HCT116 (cell line): ENCODE measurements at regions not wholly inside any gene's neighbourhood (a gene's known extent, or its start where the extent isn't known, plus 50 kb on each side); places are given as distances from the start of the nearest gene placed in this dataset.

Experiments used
- ATAC-seq: fragments of 200-7000 bp; cut with Tn5 transposase; 2 replicates; pipeline ENCODE4 v1.9.1; 2020; ENCODE audit warnings: mild to moderate bottlenecking, moderate library complexity
- BruUV-seq: library from RNA; stranded (reverse); fragments of 400-500 nt; replicated peaks from 2 replicates; lab custom pipeline; 2021; lab: Mats Ljungman, UMichigan
- CTCF ChIA-PET: fragments of 300-600 bp; sonication (Branson Sonifier 250); formaldehyde crosslinking; loops from one replicate; lab custom pipeline; 2021; ENCODE audit warnings: antibody characterized with exemption; lab: Charles Lee
- POLR2A ChIA-PET: fragments of 300-600, 350-600 bp; sonication (Branson Sonifier 250); formaldehyde crosslinking; loops from one replicate; lab custom pipeline; 2021; ENCODE audit warnings: antibody characterized with exemption; lab: Charles Lee
- RAD21 ChIA-PET, 2 experiments: fragments of 300-600 bp; sonication (Branson Sonifier 250); formaldehyde crosslinking; loops; one replicate each; lab custom pipeline; 2023; ENCODE audit warnings: low total read pairs in 2 of 2; ENCODE audit not compliant: uncharacterized antibody in 2 of 2, unreplicated experiment in 2 of 2, low non-redundant PET in 1 of 2; lab: Charles Lee
- DNase-seq: peaks from one replicate; pipeline ENCODE4 v3.0.0-alpha.2; 2010; ENCODE audit warnings: low read depth, low spot score
- H2AFZ ChIP-seq: fragments of 200-600 bp; shearing (Covaris generic), sonication (generic); 2 replicates; pipeline ENCODE4 v1.6.1; 2017; ENCODE audit warnings: low read depth, mixed run types, mixed read lengths, antibody characterized with exemption, low read length; ENCODE audit not compliant: poor library complexity, severe bottlenecking
- H3K27ac ChIP-seq: 2 replicates; pipeline ENCODE4 v1.5.1; 2012; ENCODE audit warnings: low read depth, low read length
- H3K27me3 ChIP-seq: fragments of 200-600 bp; sonication (generic); 2 replicates; pipeline ENCODE4 v1.6.1; 2016; ENCODE audit warnings: mixed run types, low read length, mixed read lengths; ENCODE audit not compliant: insufficient read depth
- H3K36me3 ChIP-seq, 2 experiments: fragments of 200-500 bp in 1 of 2; fragments of 200-600 bp in 1 of 2; sonication (Bioruptor generic) in 1 of 2; sonication (generic) in 1 of 2; 2 replicates each; pipeline versions ENCODE4 v1.5.1 to v1.6.1; 2014 to 2016; ENCODE audit warnings: low read length in 2 of 2, inconsistent platforms in 1 of 2, mixed read lengths in 1 of 2, mixed run types in 1 of 2; ENCODE audit not compliant: insufficient read depth in 2 of 2, control insufficient read depth in 1 of 2
- H3K4me1 ChIP-seq, 2 experiments: fragments of 200-600 bp in 1 of 2; sonication (generic) in 1 of 2; 2 replicates each; pipeline versions ENCODE4 v1.5.1 to v1.6.1; 2012 to 2017; ENCODE audit warnings: low read length in 2 of 2, inconsistent platforms in 1 of 2, mild to moderate bottlenecking in 1 of 2, mixed read lengths in 1 of 2, mixed run types in 1 of 2, moderate library complexity in 1 of 2; ENCODE audit not compliant: insufficient read depth in 2 of 2, control insufficient read depth in 1 of 2
- H3K4me2 ChIP-seq: fragments of 200-600 bp; sonication (generic); 2 replicates; pipeline ENCODE4 v1.6.1; 2017; ENCODE audit warnings: mixed run types, low read length, mixed read lengths
- H3K4me3 ChIP-seq, 2 experiments: fragments of 200-600 bp in 1 of 2; sonication (generic) in 1 of 2; replicated peaks in 1 of 2; 2 replicates each; pipeline ENCODE4 v1.5.1; 2011 to 2016; ENCODE audit warnings: low read length in 2 of 2, control low read depth in 1 of 2, low read depth in 1 of 2, mild to moderate bottlenecking in 1 of 2, mixed read lengths in 1 of 2, mixed run types in 1 of 2
- H3K79me2 ChIP-seq: fragments of 200-600 bp; sonication (generic); 2 replicates; pipeline ENCODE4 v1.6.1; 2017; ENCODE audit warnings: mild to moderate bottlenecking, mixed run types, low read length, moderate library complexity, mixed read lengths; ENCODE audit not compliant: insufficient read depth
- H3K9ac ChIP-seq: fragments of 200-600 bp; sonication (generic); 2 replicates; pipeline ENCODE4 v1.6.1; 2016; ENCODE audit warnings: low read length, mixed read lengths
- H3K9me2 ChIP-seq: fragments of 200-600 bp; sonication (generic), shearing (Covaris generic); 2 replicates; pipeline ENCODE4 v1.6.1; 2017; ENCODE audit warnings: mixed run types, mild to moderate bottlenecking, moderate library complexity; ENCODE audit not compliant: insufficient read depth
- H3K9me3 ChIP-seq, 2 experiments: fragments of 200-500 bp in 1 of 2; fragments of 200-600 bp in 1 of 2; sonication (Bioruptor generic) in 1 of 2; sonication (generic) in 1 of 2; 2 replicates each; pipeline ENCODE4 v1.6.1; 2014 to 2017; ENCODE audit warnings: low read length in 2 of 2, mixed read lengths in 2 of 2, inconsistent platforms in 1 of 2, low read depth in 1 of 2, mild to moderate bottlenecking in 1 of 2, mixed run types in 1 of 2, moderate library complexity in 1 of 2; ENCODE audit not compliant: control insufficient read depth in 1 of 2, insufficient read depth in 1 of 2
- H4K20me1 ChIP-seq: fragments of 200-600 bp; sonication (generic), shearing (Covaris generic); 2 replicates; pipeline ENCODE4 v1.6.1; 2017; ENCODE audit warnings: mixed run types, mild to moderate bottlenecking, moderate library complexity; ENCODE audit not compliant: insufficient read depth
- CEBPB ChIP-seq: IDR thresholded peaks from 2 replicates; pipeline ENCODE4 v1.6.1; 2012; ENCODE audit warnings: low read depth
- EGR1 ChIP-seq: IDR thresholded peaks from 2 replicates; pipeline ENCODE4 v1.6.1; 2012; ENCODE audit warnings: low read depth
- ELF1 ChIP-seq: IDR thresholded peaks from 2 replicates; pipeline ENCODE4 v1.6.1; 2012; ENCODE audit warnings: low read depth, borderline replicate concordance
- EZH2phosphoT487 ChIP-seq: fragments of 200-600 bp; IDR thresholded peaks from 2 replicates; pipeline ENCODE4 v1.6.1; 2018; ENCODE audit warnings: antibody characterized with exemption, borderline replicate concordance
- POLR2A ChIP-seq: IDR thresholded peaks from 2 replicates; pipeline ENCODE4 v1.7.0; 2011; ENCODE audit warnings: borderline replicate concordance; ENCODE audit not compliant: insufficient read depth, insufficient read length; ENCODE audit errors: extremely low read depth
- YY1 ChIP-seq: IDR thresholded peaks from 2 replicates; pipeline ENCODE4 v1.6.1; 2011; ENCODE audit warnings: low read length, low read depth, moderate library complexity, mild to moderate bottlenecking; ENCODE audit not compliant: insufficient replicate concordance; ENCODE audit errors: extremely low read depth
- ZNF274 ChIP-seq: fragments of 200-500 bp; sonication (Bioruptor generic); IDR thresholded peaks from 2 replicates; pipeline ENCODE4 v1.6.1; 2014; ENCODE audit warnings: mild to moderate bottlenecking, low read depth, low read length, inconsistent platforms
- intact Hi-C: fragments of 100-400 bp; cut with micrococcal nuclease; formaldehyde crosslinking; loops from 2 replicates; pipeline ENCODE4 v1.10.0; 2022
- TF ChIP-seq, protein P1 (sequence below): IDR thresholded peaks from 2 replicates; pipeline ENCODE4 v1.6.1; 2012; ENCODE audit warnings: low read depth
- TF ChIP-seq, protein P2 (sequence below): IDR thresholded peaks from 2 replicates; pipeline ENCODE4 v1.6.1; 2012

DNA sequence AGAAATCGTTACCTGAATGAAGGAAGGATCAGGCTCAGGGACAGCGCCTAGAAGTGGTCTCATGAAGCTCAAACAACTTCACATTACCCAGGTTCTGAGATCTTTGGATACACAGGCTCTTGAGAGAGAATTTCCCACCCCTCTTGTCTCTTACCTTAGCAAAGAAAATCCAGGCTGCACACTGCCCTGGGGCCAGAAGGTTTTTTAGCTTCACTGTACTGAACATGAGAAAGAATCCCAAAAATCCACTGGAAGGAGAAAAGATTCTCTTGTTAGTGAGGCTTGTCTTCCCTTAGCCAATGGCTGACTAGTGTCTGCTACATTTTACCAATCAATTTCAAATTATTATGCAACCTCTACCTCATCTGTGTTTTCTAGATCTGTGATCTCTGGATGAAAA, 101.0 kb upstream of the RIOK3 start:
- ATAC-seq (no peak), DNase-seq (no peak)
- H3K36me3 ChIP-seq: 0 out of 4 replicates have a peak, but pooled peaks cover 0 to 3% of the 10 kb centered on the region in 2 experiments
- H3K9me2 ChIP-seq: no peaks in the 10 kb centered on the region
- intact Hi-C loops: no loop called here
- ChIA-PET POLR2A (no interaction called here), RAD21 (no interaction called here), CTCF (no interaction called here)
- no peak overlapping the region for H3K4me2 ChIP-seq
- H2AFZ ChIP-seq: no peak overlapping the region
- no peaks in the 10 kb centered on the region for H4K20me1 ChIP-seq
- no peak overlapping the region for H3K9ac ChIP-seq
- H3K27ac ChIP-seq: no peak overlapping the region
- TF ChIP-seq, protein P1, sequence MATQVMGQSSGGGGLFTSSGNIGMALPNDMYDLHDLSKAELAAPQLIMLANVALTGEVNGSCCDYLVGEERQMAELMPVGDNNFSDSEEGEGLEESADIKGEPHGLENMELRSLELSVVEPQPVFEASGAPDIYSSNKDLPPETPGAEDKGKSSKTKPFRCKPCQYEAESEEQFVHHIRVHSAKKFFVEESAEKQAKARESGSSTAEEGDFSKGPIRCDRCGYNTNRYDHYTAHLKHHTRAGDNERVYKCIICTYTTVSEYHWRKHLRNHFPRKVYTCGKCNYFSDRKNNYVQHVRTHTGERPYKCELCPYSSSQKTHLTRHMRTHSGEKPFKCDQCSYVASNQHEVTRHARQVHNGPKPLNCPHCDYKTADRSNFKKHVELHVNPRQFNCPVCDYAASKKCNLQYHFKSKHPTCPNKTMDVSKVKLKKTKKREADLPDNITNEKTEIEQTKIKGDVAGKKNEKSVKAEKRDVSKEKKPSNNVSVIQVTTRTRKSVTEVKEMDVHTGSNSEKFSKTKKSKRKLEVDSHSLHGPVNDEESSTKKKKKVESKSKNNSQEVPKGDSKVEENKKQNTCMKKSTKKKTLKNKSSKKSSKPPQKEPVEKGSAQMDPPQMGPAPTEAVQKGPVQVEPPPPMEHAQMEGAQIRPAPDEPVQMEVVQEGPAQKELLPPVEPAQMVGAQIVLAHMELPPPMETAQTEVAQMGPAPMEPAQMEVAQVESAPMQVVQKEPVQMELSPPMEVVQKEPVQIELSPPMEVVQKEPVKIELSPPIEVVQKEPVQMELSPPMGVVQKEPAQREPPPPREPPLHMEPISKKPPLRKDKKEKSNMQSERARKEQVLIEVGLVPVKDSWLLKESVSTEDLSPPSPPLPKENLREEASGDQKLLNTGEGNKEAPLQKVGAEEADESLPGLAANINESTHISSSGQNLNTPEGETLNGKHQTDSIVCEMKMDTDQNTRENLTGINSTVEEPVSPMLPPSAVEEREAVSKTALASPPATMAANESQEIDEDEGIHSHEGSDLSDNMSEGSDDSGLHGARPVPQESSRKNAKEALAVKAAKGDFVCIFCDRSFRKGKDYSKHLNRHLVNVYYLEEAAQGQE: no peak
- TF ChIP-seq CEBPB: no peak
- TF ChIP-seq POLR2A: no peak
- no peak for TF ChIP-seq ZNF274
- no peak for TF ChIP-seq EZH2phosphoT487
- no peaks in the 10 kb centered on the region for H3K27me3 ChIP-seq
- H3K4me1 ChIP-seq: peaks cover 0 to 7% of the 10 kb centered on the region in 2 experiments; a peak in 1 of 4 replicates
- no peaks in the 10 kb centered on the region for H3K9me3 ChIP-seq
- no peak overlapping the region for H3K4me3 ChIP-seq
- no TSS peak for BruUV-seq
- no peaks in the 10 kb centered on the region for H3K79me2 ChIP-seq

DNA sequence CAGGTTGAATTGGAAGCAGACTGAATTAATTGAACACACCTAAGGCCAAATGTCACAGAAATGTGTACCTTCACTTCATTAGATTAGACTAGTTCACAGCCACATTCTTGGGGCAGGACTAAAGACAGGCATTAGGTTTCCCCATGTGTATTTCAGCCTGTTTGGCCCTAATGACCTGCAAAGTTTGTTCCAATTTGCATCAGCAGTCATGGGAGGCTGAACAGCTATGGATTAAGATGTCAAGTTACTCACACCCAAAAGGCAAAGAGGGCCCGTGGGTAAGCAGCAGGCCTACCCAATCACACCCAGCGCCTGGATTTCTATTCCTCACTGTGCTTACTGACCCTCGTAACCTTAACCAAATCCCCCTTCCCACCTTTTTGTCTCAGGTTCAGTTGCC, 99.6 kb upstream of the RIOK3 start:
- no peaks in the 10 kb centered on the region for H4K20me1 ChIP-seq
- CTCF ChIA-PET: no interaction called here
- H3K79me2 ChIP-seq: no peaks in the 10 kb centered on the region
- ATAC-seq: no peak
- H3K9me3 ChIP-seq: no peaks in the 10 kb centered on the region
- no TSS peak for BruUV-seq
- peaks cover 0 to 7% of the 10 kb centered on the region in 2 experiments; a peak in 1 of 4 replicates for H3K4me1 ChIP-seq
- no peak overlapping the region for H3K9ac ChIP-seq
- H2AFZ ChIP-seq: no peak overlapping the region
- intact Hi-C loops: no loop called here
- no peak for DNase-seq
- no peak overlapping the region for H3K4me3 ChIP-seq
- RAD21 ChIA-PET: no interaction called here
- 0 out of 4 replicates have a peak, but pooled peaks cover 0 to 3% of the 10 kb centered on the region in 2 experiments for H3K36me3 ChIP-seq
- H3K4me2 ChIP-seq: no peak overlapping the region
- H3K27me3 ChIP-seq: no peaks in the 10 kb centered on the region
- TF ChIP-seq EGR1 (no peak), YY1 (no peak), ELF1 (no peak)
- TF ChIP-seq, protein P2, sequence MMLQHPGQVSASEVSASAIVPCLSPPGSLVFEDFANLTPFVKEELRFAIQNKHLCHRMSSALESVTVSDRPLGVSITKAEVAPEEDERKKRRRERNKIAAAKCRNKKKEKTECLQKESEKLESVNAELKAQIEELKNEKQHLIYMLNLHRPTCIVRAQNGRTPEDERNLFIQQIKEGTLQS: no peak
- no peaks in the 10 kb centered on the region for H3K9me2 ChIP-seq
- POLR2A ChIA-PET: no interaction called here
- H3K27ac ChIP-seq: no peak overlapping the region
